ENCODE measurements at regions not wholly inside any gene's neighbourhood (a gene's known extent, or its start where the extent isn't known, plus 50 kb on each side); places are given as distances from the start of the nearest gene placed in this dataset.

GRCh38 chr13:111555903-111556302 lies 235.5 kb downstream of the TEX29 start:
- no peak overlapping the region for H3K23ac ChIP-seq (ENCODE audit: insufficient read length, low read depth, low read length)
- H3K36me3 Mint-ChIP-seq (ENCODE audit: insufficient read depth in 1 of 3, low read depth in 3 of 3) = no peaks in the 10 kb centered on the region
- H3K27ac ChIP-seq (ENCODE audit: insufficient read length, low read depth, low read length) = no peak overlapping the region
- H3K23me2 ChIP-seq (ENCODE audit: insufficient read length, low read depth, low read length, poor library complexity, severe bottlenecking) = no peaks in the 10 kb centered on the region
- no peak overlapping the region for H3T11ph ChIP-seq (ENCODE audit: low read length)
- no peak overlapping the region for H3K4me3 Mint-ChIP-seq
- H2BK20ac ChIP-seq (ENCODE audit: low read depth, low read length, poor library complexity, severe bottlenecking) = no peak overlapping the region
- H3K9me3 Mint-ChIP-seq = no peaks in the 10 kb centered on the region
- no peak overlapping the region for H2BK12ac ChIP-seq (ENCODE audit: insufficient read length, low read depth, low read length)
- H2BK120ac ChIP-seq (ENCODE audit: low read depth, low read length, poor library complexity, severe bottlenecking) = no peak overlapping the region
- no peak overlapping the region for H2BK15ac ChIP-seq (ENCODE audit: low read depth, low read length)
- no peak overlapping the region for H3K4me2 ChIP-seq (ENCODE audit: insufficient read depth, insufficient read length, low read length)
- no peak overlapping the region for H4K5ac ChIP-seq (ENCODE audit: insufficient read length, low read depth, low read length)
- H3K56ac ChIP-seq (ENCODE audit: insufficient read length, low read depth, low read length) = no peak overlapping the region
- no peaks in the 10 kb centered on the region for H3K27me3 ChIP-seq (ENCODE audit: insufficient read depth, low read length)
- H3K79me1 ChIP-seq (ENCODE audit: insufficient read depth, low read depth, low read length, poor library complexity, severe bottlenecking) = no peaks in the 10 kb centered on the region
- no peak overlapping the region for H3K14ac ChIP-seq (ENCODE audit: insufficient read depth, low read length)
- H2BK5ac ChIP-seq (ENCODE audit: insufficient read length, low read length) = no peak overlapping the region
- H3K4me1 Mint-ChIP-seq = peaks cover 5 to 6% of the 10 kb centered on the region in 2 experiments; a peak in 2 of 4 replicates
- H4K20me1 ChIP-seq (ENCODE audit: control insufficient read depth, insufficient read depth, insufficient read length) = no peaks in the 10 kb centered on the region
- no peak overlapping the region for H4K8ac ChIP-seq (replicated peaks; ENCODE audit: insufficient read length, low read depth, low read length)
- no peak overlapping the region for H3K4ac ChIP-seq (ENCODE audit: low read depth, low read length)
- H3K18ac ChIP-seq (ENCODE audit: insufficient read length, low read depth, low read length) = no peak overlapping the region
- no CpG with 5 or more reads among the region's 9 CpGs for WGBS (ENCODE audit: extremely low coverage, insufficient read length, low lambda C conversion rate)
- H2AK5ac ChIP-seq (ENCODE audit: insufficient read length, low read length) = no peak overlapping the region
- DNase-seq = no peak
- no peaks in the 10 kb centered on the region; the same call in 1 of the 2 replicates for H3K4me1 ChIP-seq (ENCODE audit: insufficient read depth, low read length)
- H3K79me2 ChIP-seq (ENCODE audit: insufficient read depth, low read length) = no peaks in the 10 kb centered on the region
- no peak overlapping the region for H3K9ac ChIP-seq (ENCODE audit: extremely low read depth, insufficient read length, low read length)
- no peak overlapping the region for H2AFZ ChIP-seq (ENCODE audit: low read length)
- no peak overlapping the region for H3K27ac Mint-ChIP-seq
- H3K9me3 ChIP-seq (ENCODE audit: control insufficient read depth, low read depth, low read length) = no peaks in the 10 kb centered on the region
- no peak for TF ChIP-seq CTCF (conservative IDR thresholded peaks at IDR 0.05)
- peaks cover 29% of the 10 kb centered on the region for H3K27me3 Mint-ChIP-seq (ENCODE audit: low read depth)
- no peak overlapping the region for H4K91ac ChIP-seq (ENCODE audit: insufficient read length, low read depth, low read length)
